IMR-90 (cell line): ENCODE measurements at regions not wholly inside any gene's neighbourhood (a gene's known extent, or its start where the extent isn't known, plus 50 kb on each side); places are given as distances from the start of the nearest gene placed in this dataset.

Experiments
- ATAC-seq: fragments of 200-7000 bp; cut with Tn5 transposase; 2 replicates; pipeline ENCODE4 v1.9.1; 2020; ENCODE audit warnings: low read depth, mild to moderate bottlenecking, moderate library complexity
- BruUV-seq: library from RNA; stranded (reverse); fragments of 400-500 nt; replicated peaks from 2 replicates; lab custom pipeline; 2021; lab: Mats Ljungman, UMichigan
- CTCF ChIA-PET: fragments of 300-600 bp; formaldehyde crosslinking; extraction: SDS; loops from one replicate; lab custom pipeline; 2021; ENCODE audit warnings: antibody characterized with exemption; lab: Yijun Ruan, JAX
- POLR2A ChIA-PET: fragments of 300-600 bp; sonication (Branson Sonifier 250); formaldehyde crosslinking; loops from one replicate; lab custom pipeline; 2022; ENCODE audit warnings: antibody characterized with exemption; ENCODE audit not compliant: unreplicated experiment; lab: Charles Lee
- DNase-seq: peaks from one replicate; pipeline ENCODE4 v3.0.0; 2013
- H2AFZ ChIP-seq: replicated peaks from 2 replicates; pipeline ENCODE3; 2013; ENCODE audit warnings: low read length, mild to moderate bottlenecking; ENCODE audit not compliant: poor library complexity
- H2AK5ac ChIP-seq: 2 replicates; pipeline ENCODE4 v1.6.1; 2013; ENCODE audit warnings: low read depth, low read length, inconsistent platforms
- H2AK9ac ChIP-seq: replicated peaks from 2 replicates; pipeline ENCODE3; 2013; ENCODE audit warnings: mild to moderate bottlenecking, low read depth, low read length, moderate library complexity; ENCODE audit not compliant: poor library complexity
- H2BK120ac ChIP-seq: 2 replicates; pipeline ENCODE4 v1.6.1; 2013; ENCODE audit warnings: low read depth, low read length, inconsistent platforms
- H2BK15ac ChIP-seq: 3 replicates; pipeline ENCODE4 v1.6.1; 2013; ENCODE audit warnings: low read depth, low read length, inconsistent platforms
- H2BK20ac ChIP-seq: 2 replicates; pipeline ENCODE4 v1.6.1; 2013; ENCODE audit warnings: low read depth, mild to moderate bottlenecking, inconsistent platforms, low read length, moderate library complexity
- H2BK5ac ChIP-seq: 2 replicates; pipeline ENCODE4 v1.6.1; 2013; ENCODE audit warnings: mild to moderate bottlenecking, low read depth, low read length, inconsistent platforms; ENCODE audit not compliant: poor library complexity, severe bottlenecking
- H3K14ac ChIP-seq: replicated peaks from 2 replicates; pipeline ENCODE4 v1.6.1; 2013; ENCODE audit warnings: low read depth, low read length, inconsistent platforms
- H3K18ac ChIP-seq: 2 replicates; pipeline ENCODE4 v1.6.1; 2013; ENCODE audit warnings: low read depth, low read length, control low read depth
- H3K23ac ChIP-seq: 2 replicates; pipeline ENCODE4 v1.6.1; 2013; ENCODE audit warnings: low read depth, low read length, inconsistent platforms
- H3K27ac ChIP-seq: 2 replicates; pipeline ENCODE4 v1.5.1; 2013; ENCODE audit warnings: mild to moderate bottlenecking, control low read depth, low read length; ENCODE audit not compliant: insufficient read depth
- H3K27me3 ChIP-seq: 2 replicates; pipeline ENCODE4 v1.6.1; 2013; ENCODE audit warnings: low read length; ENCODE audit not compliant: control insufficient read depth, insufficient read depth
- H3K36me3 ChIP-seq: 2 replicates; pipeline ENCODE4 v1.6.1; 2013; ENCODE audit warnings: low read length, mixed read lengths; ENCODE audit not compliant: control insufficient read depth, insufficient read depth
- H3K4ac ChIP-seq: 2 replicates; pipeline ENCODE4 v1.6.1; 2013; ENCODE audit warnings: low read depth, low read length, inconsistent platforms
- H3K4me1 ChIP-seq: 2 replicates; pipeline ENCODE4 v1.6.1; 2013; ENCODE audit warnings: low read length, mixed read lengths; ENCODE audit not compliant: control insufficient read depth, insufficient read depth
- H3K4me2 ChIP-seq: 2 replicates; pipeline ENCODE4 v1.6.1; 2013; ENCODE audit warnings: low read depth, mild to moderate bottlenecking, control low read depth, low read length, moderate library complexity
- H3K4me3 ChIP-seq: 2 replicates; pipeline ENCODE4 v1.5.1; 2013; ENCODE audit warnings: low read depth, mild to moderate bottlenecking, control low read depth, low read length, moderate library complexity; ENCODE audit not compliant: insufficient read depth
- H3K56ac ChIP-seq: 2 replicates; pipeline ENCODE4 v1.6.1; 2013; ENCODE audit warnings: low read length, inconsistent platforms; ENCODE audit not compliant: insufficient read depth; ENCODE audit errors: extremely low read depth
- H3K79me1 ChIP-seq, 2 experiments: 2 replicates each; pipeline ENCODE4 v1.6.1; 2013; ENCODE audit warnings: low read length in 2 of 2, inconsistent platforms in 1 of 2, low read depth in 1 of 2
- H3K9ac ChIP-seq: 2 replicates; pipeline ENCODE4 v1.6.1; 2013; ENCODE audit warnings: low read depth, low read length, control low read depth
- H3K9me1 ChIP-seq: 2 replicates; pipeline ENCODE4 v1.6.1; 2013; ENCODE audit warnings: low read length, inconsistent platforms; ENCODE audit not compliant: insufficient read depth
- H3K9me3 ChIP-seq: 2 replicates; pipeline ENCODE4 v1.6.1; 2013; ENCODE audit warnings: low read length; ENCODE audit not compliant: control insufficient read depth, insufficient read depth
- H4K20me1 ChIP-seq: 2 replicates; pipeline ENCODE4 v1.6.1; 2013; ENCODE audit warnings: low read length, inconsistent platforms; ENCODE audit not compliant: insufficient read depth
- H4K5ac ChIP-seq: 2 replicates; pipeline ENCODE4 v1.6.1; 2013; ENCODE audit warnings: mild to moderate bottlenecking, low read depth, low read length, control low read depth
- H4K8ac ChIP-seq, 2 experiments: 2 replicates each; pipeline ENCODE4 v1.6.1; 2013; ENCODE audit warnings: low read depth in 2 of 2, low read length in 2 of 2, control low read depth in 1 of 2, inconsistent platforms in 1 of 2
- H4K91ac ChIP-seq: 2 replicates; pipeline ENCODE4 v1.6.1; 2013; ENCODE audit warnings: low read depth, low read length, inconsistent platforms; ENCODE audit not compliant: insufficient read depth
- BHLHE40 ChIP-seq: fragments of 150-350 bp; IDR thresholded peaks from 2 replicates; pipeline ENCODE4 v1.6.1; 2016; ENCODE audit warnings: mild to moderate bottlenecking, low read depth, low read length
- FOS ChIP-seq: fragments of 150-350 bp; IDR thresholded peaks from 2 replicates; pipeline ENCODE4 v1.6.1; 2016; ENCODE audit warnings: low read depth, low read length
- POLR2A ChIP-seq: IDR thresholded peaks from 2 replicates; pipeline ENCODE4 v1.6.1; 2012; ENCODE audit warnings: mild to moderate bottlenecking, low read depth, low read length
- RFX5 ChIP-seq: IDR thresholded peaks from 2 replicates; pipeline ENCODE4 v1.8.0; 2012; ENCODE audit warnings: low read depth, mild to moderate bottlenecking, low read length, moderate library complexity
- WGBS, 2 experiments: methylation state at CpG; one replicate each; pipeline versions ENCODE4 v1.1.5 to v1.1.7; 2013; ENCODE audit warnings: missing lambda C conversion rate in 2 of 2; ENCODE audit not compliant: insufficient read length in 1 of 2; ENCODE audit errors: extremely low coverage in 2 of 2; 5-methylcytosine and 5-hydroxymethylcytosine counted together
- dilution Hi-C: fragments of 300-500 bp; cut with HindIII; formaldehyde crosslinking; loops from one replicate; pipeline ENCODE4 v1.14.3; 2018; ENCODE audit warnings: low sequenced_read_pairs; ENCODE audit not compliant: unreplicated experiment
- in situ Hi-C: fragments of 300-500 bp; cut with MboI; formaldehyde crosslinking; loops from 3 replicates; pipeline ENCODE4 v1.14.3; 2019; ENCODE audit warnings: low sequenced_read_pairs, inconsistent platforms, mixed read lengths
- intact Hi-C: fragments of 100-400 bp; cut with micrococcal nuclease; formaldehyde crosslinking; loops from 2 replicates; pipeline ENCODE4 v1.10.0; 2022
- TF ChIP-seq, protein P1 (sequence below): conservative IDR thresholded peaks from 2 replicates; pipeline ENCODE4 v1.5.1; 2012; ENCODE audit warnings: mild to moderate bottlenecking, low read depth, low read length, improper control_type of control experiment

DNA sequence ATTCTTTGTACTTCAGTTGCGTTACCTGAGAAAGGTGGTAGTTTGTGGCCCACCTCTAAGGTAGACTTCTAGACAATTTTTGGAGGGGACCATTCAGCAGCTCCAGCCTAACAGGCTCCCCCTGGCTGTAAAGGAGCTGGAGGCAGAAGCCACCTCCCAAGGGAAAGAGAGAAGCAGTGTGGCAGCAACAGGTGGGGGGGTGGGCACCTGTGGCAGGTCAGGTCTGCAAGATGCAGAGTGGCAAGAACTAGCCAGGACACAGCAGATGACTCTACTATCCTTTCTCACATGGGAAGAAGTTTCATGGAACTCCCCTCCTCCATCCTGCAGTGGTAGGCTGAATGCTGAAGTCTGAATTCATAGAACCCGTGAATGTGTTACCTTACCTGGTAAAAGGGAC, 148.3 kb upstream of the DTNBP1 start:
- TF ChIP-seq, protein P1, sequence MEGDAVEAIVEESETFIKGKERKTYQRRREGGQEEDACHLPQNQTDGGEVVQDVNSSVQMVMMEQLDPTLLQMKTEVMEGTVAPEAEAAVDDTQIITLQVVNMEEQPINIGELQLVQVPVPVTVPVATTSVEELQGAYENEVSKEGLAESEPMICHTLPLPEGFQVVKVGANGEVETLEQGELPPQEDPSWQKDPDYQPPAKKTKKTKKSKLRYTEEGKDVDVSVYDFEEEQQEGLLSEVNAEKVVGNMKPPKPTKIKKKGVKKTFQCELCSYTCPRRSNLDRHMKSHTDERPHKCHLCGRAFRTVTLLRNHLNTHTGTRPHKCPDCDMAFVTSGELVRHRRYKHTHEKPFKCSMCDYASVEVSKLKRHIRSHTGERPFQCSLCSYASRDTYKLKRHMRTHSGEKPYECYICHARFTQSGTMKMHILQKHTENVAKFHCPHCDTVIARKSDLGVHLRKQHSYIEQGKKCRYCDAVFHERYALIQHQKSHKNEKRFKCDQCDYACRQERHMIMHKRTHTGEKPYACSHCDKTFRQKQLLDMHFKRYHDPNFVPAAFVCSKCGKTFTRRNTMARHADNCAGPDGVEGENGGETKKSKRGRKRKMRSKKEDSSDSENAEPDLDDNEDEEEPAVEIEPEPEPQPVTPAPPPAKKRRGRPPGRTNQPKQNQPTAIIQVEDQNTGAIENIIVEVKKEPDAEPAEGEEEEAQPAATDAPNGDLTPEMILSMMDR, result no peak
- no peak for TF ChIP-seq POLR2A
- TF ChIP-seq RFX5, result no peak
- no peak for TF ChIP-seq BHLHE40
- no peak for TF ChIP-seq FOS
- no peaks in the 10 kb centered on the region; the same call in 1 of the 2 replicates for H3K27me3 ChIP-seq
- no peak overlapping the region for H3K9ac ChIP-seq
- H2AFZ ChIP-seq, result no peak overlapping the region
- H3K4me2 ChIP-seq, result no peak overlapping the region
- no peak overlapping the region for H2AK5ac ChIP-seq
- H4K8ac ChIP-seq, result no peak overlapping the region
- no peaks in the 10 kb centered on the region for H3K79me1 ChIP-seq
- in situ Hi-C loops (no loop called here), dilution Hi-C loops (no loop called here), intact Hi-C loops (no loop called here)
- DNase-seq (no peak), ATAC-seq (no peak)
- no peak overlapping the region for H2AK9ac ChIP-seq
- H4K91ac ChIP-seq, result no peak overlapping the region
- no peak overlapping the region for H3K14ac ChIP-seq
- H3K23ac ChIP-seq, result no peak overlapping the region
- H3K9me1 ChIP-seq, result no peaks in the 10 kb centered on the region
- H4K20me1 ChIP-seq, result no peaks in the 10 kb centered on the region
- no peak overlapping the region for H2BK15ac ChIP-seq
- ChIA-PET CTCF (no interaction called here), POLR2A (no interaction called here)
- no peak overlapping the region for H3K56ac ChIP-seq
- H3K9me3 ChIP-seq, result no peaks in the 10 kb centered on the region
- no peak overlapping the region for H2BK120ac ChIP-seq
- H3K18ac ChIP-seq, result no peak overlapping the region
- no peak overlapping the region for H2BK5ac ChIP-seq
- H3K27ac ChIP-seq, result no peak overlapping the region
- H3K36me3 ChIP-seq, result no peaks in the 10 kb centered on the region
- no TSS peak for BruUV-seq
- no peak overlapping the region for H4K5ac ChIP-seq
- no peak overlapping the region for H3K4ac ChIP-seq
- no peak overlapping the region for H2BK20ac ChIP-seq
- 40% methylated on average over 1 of the region's 2 CpGs; no CpG with 5 or more reads in 1 of the 2 experiments for WGBS, 2 experiments
- H3K4me3 ChIP-seq, result no peak overlapping the region
- H3K4me1 ChIP-seq, result no peaks in the 10 kb centered on the region
